ENCODE measurements at regions not wholly inside any gene's neighbourhood (a gene's known extent, or its start where the extent isn't known, plus 50 kb on each side); places are given as distances from the start of the nearest gene placed in this dataset.

DNA sequence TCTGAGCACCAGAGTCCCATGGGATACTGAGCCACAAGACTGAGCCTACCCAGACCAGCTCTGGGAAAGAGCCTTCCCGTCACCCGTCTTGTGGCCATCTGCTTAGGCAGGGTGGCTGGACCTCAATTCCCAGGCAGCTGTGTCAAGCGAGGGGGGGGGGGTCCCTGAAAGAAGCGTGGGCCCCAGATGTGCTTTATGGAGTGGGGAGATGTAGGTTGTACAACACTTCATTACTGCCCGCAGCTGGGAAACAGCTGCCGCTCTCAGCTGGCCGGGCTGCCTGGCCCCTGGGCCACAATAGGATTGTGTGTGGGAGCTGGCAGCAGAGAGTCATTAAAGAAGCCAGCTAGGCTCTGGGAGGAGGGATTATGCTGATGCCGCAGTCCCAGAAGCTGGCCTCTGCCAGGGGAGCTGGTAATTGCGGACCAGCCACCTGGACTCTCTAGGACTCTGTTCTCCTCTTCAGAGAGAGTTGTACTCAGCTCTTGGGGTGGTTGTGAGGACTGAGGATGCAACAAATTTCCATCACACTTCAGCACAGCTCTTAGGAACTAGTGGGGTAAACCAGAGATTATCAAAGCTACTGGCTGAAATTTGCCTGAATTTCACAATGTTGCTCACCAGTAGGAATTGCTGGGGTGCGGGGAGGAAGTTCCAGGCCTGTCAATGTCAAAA lies 145.4 kb downstream of the GADD45G start:
- Mint-ChIP-seq H3K27ac (no peak overlapping the region), H3K36me3 (ENCODE audit: low read depth) (no peaks in the 10 kb centered on the region), H3K4me1 (peaks cover 57% of the 10 kb centered on the region), H3K4me3 (no peak overlapping the region), H3K27me3 (ENCODE audit: low read depth, poor library complexity) (peaks cover 12% of the 10 kb centered on the region), H3K9me3 (peaks cover 3% of the 10 kb centered on the region)
- no peak for TF ChIP-seq CTCF (IDR thresholded peaks at IDR 0.05)
- DNase-seq: peak; percentile 44

GRCh38 chr9:89751079-89751825 lies 146.4 kb downstream of the GADD45G start:
- no peak overlapping the region for H3K4me3 Mint-ChIP-seq
- TF ChIP-seq CTCF (IDR thresholded peaks at IDR 0.05): no peak
- peaks cover 3% of the 10 kb centered on the region for H3K9me3 Mint-ChIP-seq
- H3K36me3 Mint-ChIP-seq (ENCODE audit: low read depth): no peaks in the 10 kb centered on the region
- no peak for DNase-seq
- peak overlapping the region; percentile 20 for H3K27ac Mint-ChIP-seq
- H3K27me3 Mint-ChIP-seq (ENCODE audit: low read depth, poor library complexity): peaks cover 11% of the 10 kb centered on the region
- H3K4me1 Mint-ChIP-seq: peaks cover 51% of the 10 kb centered on the region

- Mint-ChIP-seq H3K4me3 (no peak overlapping the region), H3K4me1 (peaks cover 44% of the 10 kb centered on the region), H3K27me3 (ENCODE audit: low read depth, poor library complexity) (peaks cover 8% of the 10 kb centered on the region), H3K9me3 (peaks cover 3% of the 10 kb centered on the region), H3K27ac (no peak overlapping the region), H3K36me3 (ENCODE audit: low read depth) (no peaks in the 10 kb centered on the region)
- DNase-seq: no peak
- no peak for TF ChIP-seq CTCF (IDR thresholded peaks at IDR 0.05)
These were observed 147.3 kb downstream of the GADD45G start for GRCh38 chr9:89752154-89752553.

DNA sequence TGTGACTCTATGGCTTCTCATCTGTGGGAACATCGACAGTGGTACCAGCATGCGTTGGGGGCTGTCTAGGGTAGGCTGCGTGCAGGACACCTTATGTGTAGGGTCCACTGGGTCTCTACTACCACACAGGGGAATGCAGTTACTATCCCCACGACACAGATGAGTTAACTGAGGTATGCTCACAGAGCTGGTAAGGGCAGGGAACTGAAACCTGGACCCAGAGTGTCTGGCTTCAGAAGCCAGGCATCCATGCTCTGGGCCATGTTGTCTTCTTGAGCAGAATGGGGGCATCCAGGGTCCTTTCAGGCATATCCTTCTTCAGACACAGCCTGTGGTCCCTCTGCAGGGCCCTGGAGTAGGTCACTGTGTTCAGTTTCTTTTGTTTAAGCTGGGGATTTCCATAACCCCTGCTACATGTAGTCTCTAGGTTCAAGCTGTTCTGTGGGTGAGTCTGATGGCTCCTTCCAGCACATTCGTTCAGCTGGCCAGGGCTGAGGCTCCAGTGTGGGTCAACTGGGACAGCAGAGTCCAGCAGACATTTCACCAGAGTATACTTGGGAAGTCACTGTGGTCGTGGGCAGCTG lies 148.8 kb downstream of the GADD45G start:
- DNase-seq: no peak
- Mint-ChIP-seq H3K4me3 (no peak overlapping the region), H3K4me1 (peaks cover 30% of the 10 kb centered on the region), H3K27me3 (ENCODE audit: low read depth, poor library complexity) (peaks cover 5% of the 10 kb centered on the region), H3K36me3 (ENCODE audit: low read depth) (no peaks in the 10 kb centered on the region), H3K9me3 (peaks cover 3% of the 10 kb centered on the region), H3K27ac (no peak overlapping the region)
- TF ChIP-seq CTCF (IDR thresholded peaks at IDR 0.05): no peak

DNA sequence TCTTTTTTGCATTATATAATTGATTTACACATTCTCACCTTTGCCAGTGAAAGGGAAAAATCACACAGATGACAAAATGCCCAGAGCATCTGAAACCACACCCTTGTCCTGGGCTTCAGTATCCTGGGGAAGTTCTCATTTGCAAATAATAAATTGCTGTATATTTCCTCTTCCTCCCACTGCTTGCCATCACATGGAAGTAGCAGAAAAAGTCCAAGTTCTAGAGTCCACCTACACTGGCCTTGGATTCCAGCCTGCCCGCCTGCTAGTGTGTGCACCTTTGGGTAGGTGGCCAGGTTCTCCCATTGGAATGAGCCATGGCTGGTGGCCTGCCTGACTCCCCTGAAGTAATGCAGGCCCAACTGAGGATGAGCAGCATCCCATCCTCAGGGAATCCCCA lies 149.4 kb downstream of the GADD45G start:
- no peak for DNase-seq
- no peak overlapping the region for H3K27ac Mint-ChIP-seq

More for the DNA sequence above, 149.4 kb downstream of the GADD45G start:
- H3K9me3 Mint-ChIP-seq: peaks cover 3% of the 10 kb centered on the region
- H3K27me3 Mint-ChIP-seq (ENCODE audit: low read depth, poor library complexity): peaks cover 5% of the 10 kb centered on the region
- H3K4me1 Mint-ChIP-seq: peaks cover 29% of the 10 kb centered on the region
- no peak for TF ChIP-seq CTCF (IDR thresholded peaks at IDR 0.05)
- H3K36me3 Mint-ChIP-seq (ENCODE audit: low read depth): no peaks in the 10 kb centered on the region
- H3K4me3 Mint-ChIP-seq: no peak overlapping the region
